HepG2 (cell line): ENCODE measurements at regions not wholly inside any gene's neighbourhood (a gene's known extent, or its start where the extent isn't known, plus 50 kb on each side); places are given as distances from the start of the nearest gene placed in this dataset.

Source experiments
- ATAC-seq: fragments of 200-7000 bp; cut with Tn5 transposase; 3 replicates; pipeline ENCODE4 v1.9.1; 2020; ENCODE audit warnings: mild to moderate bottlenecking, moderate library complexity
- BruUV-seq: library from RNA; stranded (reverse); fragments of 400-500 nt; replicated peaks from 2 replicates; lab custom pipeline; 2021; lab: Mats Ljungman, UMichigan
- CTCF ChIA-PET: fragments of 300-600 bp; formaldehyde crosslinking; extraction: SDS; loops from one replicate; lab custom pipeline; 2021; ENCODE audit warnings: low total read pairs, inconsistent platforms, low intra/inter-chr PET ratio; lab: Yijun Ruan, JAX
- POLR2A ChIA-PET: fragments of 350-600 bp; sonication (Branson Sonifier 250); formaldehyde crosslinking; loops from one replicate; lab custom pipeline; 2020; ENCODE audit warnings: antibody characterized with exemption, inconsistent platforms; lab: Yijun Ruan, JAX
- DNase-seq: peaks from one replicate; pipeline ENCODE4 v3.0.0-alpha.2; 2015; ENCODE audit warnings: low spot score
- FAIRE-seq: peaks from 3 replicates; lab custom pipeline; 2011; peaks lifted over from hg19 to GRCh38; lab: Jason Lieb, UNC
- H2AFZ ChIP-seq: one replicate; pipeline ENCODE4 v1.6.1; 2011; ENCODE audit warnings: low read length, inconsistent platforms
- H3K27ac ChIP-seq: fragments of 300-600 bp; 3 replicates; pipeline ENCODE4 v1.8.0; 2011; ENCODE audit warnings: mixed run types, mild to moderate bottlenecking, mixed read lengths, low read length, inconsistent platforms; ENCODE audit not compliant: insufficient read depth; ENCODE audit errors: extremely low read length
- H3K27me3 ChIP-seq, 2 experiments: fragments of 200-600 bp in 1 of 2; 2 replicates in 1 of 2; 3 replicates in 1 of 2; pipeline versions ENCODE4 v1.6.0 to v1.8.0; 2011; ENCODE audit warnings: low read length in 2 of 2, mild to moderate bottlenecking in 2 of 2, moderate library complexity in 2 of 2, inconsistent platforms in 1 of 2; ENCODE audit not compliant: insufficient read depth in 2 of 2, control insufficient read depth in 1 of 2
- H3K36me3 ChIP-seq, 2 experiments: fragments of 200-600 bp in 1 of 2; replicated peaks in 1 of 2; 2 replicates in 1 of 2; 3 replicates in 1 of 2; pipeline versions ENCODE4 v1.5.1 to v1.8.0; 2011; ENCODE audit warnings: low read length in 2 of 2, inconsistent platforms in 1 of 2; ENCODE audit not compliant: insufficient read depth in 2 of 2, control insufficient read depth in 1 of 2
- H3K4me1 ChIP-seq: 2 replicates; pipeline ENCODE4 v1.5.1; 2012; ENCODE audit warnings: low read length, inconsistent platforms; ENCODE audit not compliant: insufficient read depth
- H3K4me2 ChIP-seq: 2 replicates; pipeline ENCODE4 v1.6.0; 2011; ENCODE audit warnings: low read depth, low read length, inconsistent platforms
- H3K4me3 ChIP-seq, 3 experiments: fragments of 200-600 bp in 1 of 3; sonication (generic), shearing (Covaris generic) in 1 of 3; replicated peaks in 1 of 3; 2 replicates each; pipeline ENCODE4 v1.5.1; 2011 to 2016; ENCODE audit warnings: low read length in 3 of 3, inconsistent platforms in 2 of 3, low read depth in 2 of 3, mild to moderate bottlenecking in 2 of 3, control low read depth in 1 of 3, mixed read lengths in 1 of 3; ENCODE audit not compliant: insufficient read depth in 1 of 3
- H3K79me2 ChIP-seq: one replicate; pipeline ENCODE4 v1.6.1; 2011; ENCODE audit warnings: low read length, inconsistent platforms; ENCODE audit not compliant: insufficient read depth
- H3K9ac ChIP-seq: 2 replicates; pipeline ENCODE4 v1.6.0; 2011; ENCODE audit warnings: mild to moderate bottlenecking, low read depth, low read length, inconsistent platforms; ENCODE audit not compliant: insufficient read depth
- H3K9me3 ChIP-seq: 2 replicates; pipeline ENCODE4 v1.5.1; 2012; ENCODE audit warnings: mild to moderate bottlenecking, low read length
- H4K20me1 ChIP-seq: 2 replicates; pipeline ENCODE4 v1.6.0; 2011; ENCODE audit warnings: inconsistent platforms, mild to moderate bottlenecking, low read length, moderate library complexity; ENCODE audit not compliant: insufficient read depth
- IRF1 ChIP-seq: sonication (generic); formaldehyde crosslinking; IDR thresholded peaks from 2 replicates; pipeline ENCODE4 v1.4.0; 2020; ENCODE audit warnings: low read depth, mild to moderate bottlenecking, missing genetic modification reagents
- NRL ChIP-seq: sonication (generic); formaldehyde crosslinking; IDR thresholded peaks from 2 replicates; pipeline ENCODE4 v1.5.0; 2020; ENCODE audit warnings: missing genetic modification reagents, mild to moderate bottlenecking, moderate library complexity, borderline replicate concordance
- POLR2G ChIP-seq: fragments of 200-400 bp; formaldehyde crosslinking; IDR thresholded peaks from 2 replicates; pipeline ENCODE4 v1.6.1; 2018; ENCODE audit warnings: mild to moderate bottlenecking, low read depth, low read length, moderate library complexity
- SAFB2 ChIP-seq: sonication (generic); formaldehyde crosslinking; IDR thresholded peaks from 2 replicates; pipeline ENCODE4 v1.5.1; 2020; ENCODE audit warnings: missing genetic modification reagents, low read depth, mild to moderate bottlenecking, borderline replicate concordance
- SSRP1 ChIP-seq: IDR thresholded peaks from 2 replicates; pipeline ENCODE4 v1.6.1; 2016; ENCODE audit warnings: control low read depth
- ZBTB49 ChIP-seq: sonication (generic); formaldehyde crosslinking; IDR thresholded peaks from 2 replicates; pipeline ENCODE4 v1.4.0; 2020; ENCODE audit warnings: missing genetic modification reagents, borderline replicate concordance
- ZNF205 ChIP-seq: IDR thresholded peaks from 2 replicates; pipeline ENCODE4 v1.6.1; 2018; ENCODE audit warnings: missing biosample characterization, missing genetic modification reagents
- ZNF441 ChIP-seq: sonication (generic); formaldehyde crosslinking; IDR thresholded peaks from 2 replicates; pipeline ENCODE4 v1.7.0; 2021; ENCODE audit warnings: missing genetic modification reagents, borderline replicate concordance
- ZNF589 ChIP-seq: sonication (generic); formaldehyde crosslinking; conservative IDR thresholded peaks from 2 replicates; pipeline ENCODE4 v1.8.0; 2022; ENCODE audit warnings: mild to moderate bottlenecking, moderate library complexity, missing genetic modification reagents
- WGBS: methylation state at CpG from one replicate; pipeline ENCODE4 v1.1.6; 2017; ENCODE audit warnings: low lambda C conversion rate; 5-methylcytosine and 5-hydroxymethylcytosine counted together
- in situ Hi-C: cut with HindIII; loops from 2 replicates; pipeline ENCODE4 v1.10.0; 2017; ENCODE audit warnings: low pct_unique_long_range_greater_than_20kb; ENCODE audit not compliant: extremely low pct_ligation_motif_present
- intact Hi-C: fragments of 100-400 bp; cut with micrococcal nuclease; formaldehyde crosslinking; loops from one replicate; pipeline ENCODE4 v1.10.0; 2022; ENCODE audit not compliant: unreplicated experiment
- TF ChIP-seq, protein P1 (sequence below): sonication (generic); formaldehyde crosslinking; IDR thresholded peaks from 2 replicates; pipeline ENCODE4 v1.5.1; 2020; ENCODE audit warnings: mild to moderate bottlenecking, moderate library complexity, missing genetic modification reagents
- TF ChIP-seq, protein P2 (sequence below): sonication (generic); formaldehyde crosslinking; IDR thresholded peaks from 2 replicates; pipeline ENCODE4 v1.4.0; 2020; ENCODE audit warnings: missing genetic modification reagents, borderline replicate concordance

DNA sequence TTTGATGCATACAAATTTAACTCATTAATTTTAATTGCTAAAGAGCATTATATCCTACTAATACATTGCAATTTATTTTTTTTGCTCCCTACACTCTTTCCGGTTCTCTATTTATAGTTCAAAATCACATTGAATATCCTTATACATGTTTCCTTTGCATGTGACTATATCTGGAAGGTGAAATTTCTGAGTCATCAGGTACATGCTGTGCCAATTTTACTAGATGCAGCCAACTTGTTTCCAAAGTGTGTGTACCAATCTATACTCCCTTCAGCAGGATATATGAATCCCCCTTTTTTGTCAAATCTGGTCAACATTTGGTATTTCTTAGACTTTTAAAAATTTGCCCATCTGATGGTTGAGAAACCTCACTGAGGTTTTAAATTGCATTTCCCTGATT lies 602.9 kb upstream of the CAMK1G start:
- WGBS = 0% methylated on average over 1 of the region's 1 CpG
- Histone ChIP-seq H3K9me3 (peaks cover under 1% of the 10 kb centered on the region; the same call in 1 of the 2 replicates), H3K4me3 (no peak overlapping the region), H4K20me1 (no peaks in the 10 kb centered on the region), H2AFZ (no peak overlapping the region), H3K27me3 (no peaks in the 10 kb centered on the region), H3K9ac (no peak overlapping the region), H3K36me3 (no peaks in the 10 kb centered on the region), H3K4me2 (no peak overlapping the region), H3K4me1 (no peaks in the 10 kb centered on the region), H3K79me2 (no peaks in the 10 kb centered on the region), H3K27ac (no peak overlapping the region)
- ChIA-PET CTCF (no interaction called here), POLR2A (no interaction called here)
- no peak for ATAC-seq
- in situ Hi-C loops (no loop called here), intact Hi-C loops (no loop called here)
- DNase-seq = no peak
- no peak for FAIRE-seq
- BruUV-seq = no TSS peak
- no peak for TF ChIP-seq POLR2G
- no peak for TF ChIP-seq ZBTB49 (CRISPR knock-in tag)
- no peak for TF ChIP-seq ZNF205 (CRISPR knock-in tag)

GRCh38 chr1:208985231-208985630 lies 598.3 kb upstream of the CAMK1G start:
- Histone ChIP-seq H3K4me3 (no peak overlapping the region), H2AFZ (no peak overlapping the region), H3K9me3 (peaks cover 3% of the 10 kb centered on the region), H3K4me1 (no peaks in the 10 kb centered on the region), H3K27ac (no peak overlapping the region), H3K79me2 (no peaks in the 10 kb centered on the region), H3K36me3 (no peaks in the 10 kb centered on the region), H3K9ac (no peak overlapping the region), H4K20me1 (no peaks in the 10 kb centered on the region), H3K4me2 (no peak overlapping the region), H3K27me3 (no peaks in the 10 kb centered on the region)
- in situ Hi-C loops (no loop called here), intact Hi-C loops (no loop called here)
- BruUV-seq = no TSS peak
- ChIA-PET CTCF (no interaction called here), POLR2A (no interaction called here)
- FAIRE-seq = no peak
- ATAC-seq = no peak
- no peak for DNase-seq
- WGBS = 0% methylated on average over 1 of the region's 1 CpG
- TF ChIP-seq ZNF441 (CRISPR knock-in tag) = no peak
- no peak for TF ChIP-seq SAFB2 (CRISPR knock-in tag)
- TF ChIP-seq IRF1 (CRISPR knock-in tag) = no peak
- no peak for TF ChIP-seq NRL (CRISPR knock-in tag)
- TF ChIP-seq, protein P1, sequence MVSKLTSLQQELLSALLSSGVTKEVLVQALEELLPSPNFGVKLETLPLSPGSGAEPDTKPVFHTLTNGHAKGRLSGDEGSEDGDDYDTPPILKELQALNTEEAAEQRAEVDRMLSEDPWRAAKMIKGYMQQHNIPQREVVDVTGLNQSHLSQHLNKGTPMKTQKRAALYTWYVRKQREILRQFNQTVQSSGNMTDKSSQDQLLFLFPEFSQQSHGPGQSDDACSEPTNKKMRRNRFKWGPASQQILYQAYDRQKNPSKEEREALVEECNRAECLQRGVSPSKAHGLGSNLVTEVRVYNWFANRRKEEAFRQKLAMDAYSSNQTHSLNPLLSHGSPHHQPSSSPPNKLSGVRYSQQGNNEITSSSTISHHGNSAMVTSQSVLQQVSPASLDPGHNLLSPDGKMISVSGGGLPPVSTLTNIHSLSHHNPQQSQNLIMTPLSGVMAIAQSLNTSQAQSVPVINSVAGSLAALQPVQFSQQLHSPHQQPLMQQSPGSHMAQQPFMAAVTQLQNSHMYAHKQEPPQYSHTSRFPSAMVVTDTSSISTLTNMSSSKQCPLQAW (CRISPR knock-in tag) = no peak
- no peak for TF ChIP-seq ZNF589 (CRISPR knock-in tag)
- TF ChIP-seq, protein P2, sequence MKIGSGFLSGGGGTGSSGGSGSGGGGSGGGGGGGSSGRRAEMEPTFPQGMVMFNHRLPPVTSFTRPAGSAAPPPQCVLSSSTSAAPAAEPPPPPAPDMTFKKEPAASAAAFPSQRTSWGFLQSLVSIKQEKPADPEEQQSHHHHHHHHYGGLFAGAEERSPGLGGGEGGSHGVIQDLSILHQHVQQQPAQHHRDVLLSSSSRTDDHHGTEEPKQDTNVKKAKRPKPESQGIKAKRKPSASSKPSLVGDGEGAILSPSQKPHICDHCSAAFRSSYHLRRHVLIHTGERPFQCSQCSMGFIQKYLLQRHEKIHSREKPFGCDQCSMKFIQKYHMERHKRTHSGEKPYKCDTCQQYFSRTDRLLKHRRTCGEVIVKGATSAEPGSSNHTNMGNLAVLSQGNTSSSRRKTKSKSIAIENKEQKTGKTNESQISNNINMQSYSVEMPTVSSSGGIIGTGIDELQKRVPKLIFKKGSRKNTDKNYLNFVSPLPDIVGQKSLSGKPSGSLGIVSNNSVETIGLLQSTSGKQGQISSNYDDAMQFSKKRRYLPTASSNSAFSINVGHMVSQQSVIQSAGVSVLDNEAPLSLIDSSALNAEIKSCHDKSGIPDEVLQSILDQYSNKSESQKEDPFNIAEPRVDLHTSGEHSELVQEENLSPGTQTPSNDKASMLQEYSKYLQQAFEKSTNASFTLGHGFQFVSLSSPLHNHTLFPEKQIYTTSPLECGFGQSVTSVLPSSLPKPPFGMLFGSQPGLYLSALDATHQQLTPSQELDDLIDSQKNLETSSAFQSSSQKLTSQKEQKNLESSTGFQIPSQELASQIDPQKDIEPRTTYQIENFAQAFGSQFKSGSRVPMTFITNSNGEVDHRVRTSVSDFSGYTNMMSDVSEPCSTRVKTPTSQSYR (CRISPR knock-in tag) = no peak
- no peak for TF ChIP-seq SSRP1 (CRISPR knock-in tag)
